Head of caudate nucleus (tissue), 42 donors: ENCODE measurements at regions not wholly inside any gene's neighbourhood (a gene's known extent, or its start where the extent isn't known, plus 50 kb on each side); places are given as distances from the start of the nearest gene placed in this dataset.
A peak's percentile ranks its signal among the peaks of the same experiment; 100 is the strongest.
"Not testable (repeated sequence)": the region's sequence is repeated elsewhere in the genome, so short reads cannot be mapped to it uniquely, and the experiment has no call there.

Source experiments
- DNase-seq, 42 donors: peaks; one replicate each; pipeline versions ENCODE4 v3.0.0 to v3.0.0-alpha.2; 2020 to 2021; ENCODE audit warnings: mixed read lengths in 7 of 42
- intact Hi-C: fragments of 100-400 bp; cut with DNase I; formaldehyde crosslinking; loops from one replicate; pipeline ENCODE4 v1.15.0; 2022

- intact Hi-C loops: not testable (repeated sequence)
Measured at GRCh38 chr16:18725321-18725720, 64.8 kb downstream of the RPS15A start.

GRCh38 chr16:18719978-18720377 is 70.2 kb downstream of the RPS15A start:
- DNase-seq: not testable (repeated sequence)

More at GRCh38 chr16:18725321-18725720, 64.8 kb downstream of the RPS15A start:
- DNase-seq: not testable (repeated sequence)

GRCh38 chr16:18712580-18712979 is 77.6 kb downstream of the RPS15A start:
- intact Hi-C loops, DNase-seq: not testable (repeated sequence)

More at GRCh38 chr16:18719978-18720377, 70.2 kb downstream of the RPS15A start:
- intact Hi-C loops: not testable (repeated sequence)

GRCh38 chr16:18710659-18711058 is 79.5 kb downstream of the RPS15A start:
- intact Hi-C loops, DNase-seq: not testable (repeated sequence)

- intact Hi-C loops, DNase-seq: not testable (repeated sequence)
Measured at GRCh38 chr16:18701239-18701638, 88.9 kb downstream of the RPS15A start.

- DNase-seq, intact Hi-C loops: not testable (repeated sequence)
Measured at GRCh38 chr16:18696029-18696428, 94.1 kb downstream of the RPS15A start.

- intact Hi-C loops, DNase-seq: not testable (repeated sequence)
Measured at GRCh38 chr16:18686079-18686968, 103.8 kb downstream of the RPS15A start.

- intact Hi-C loops, DNase-seq: not testable (repeated sequence)
Measured at GRCh38 chr16:18645784-18646183, 83.9 kb upstream of the NOMO2 start.

- intact Hi-C loops: not testable (repeated sequence)
Measured at GRCh38 chr16:18636928-18637327, 75.0 kb upstream of the NOMO2 start.

GRCh38 chr16:18636148-18636547 is 74.3 kb upstream of the NOMO2 start:
- DNase-seq, intact Hi-C loops: not testable (repeated sequence)

More at GRCh38 chr16:18636928-18637327, 75.0 kb upstream of the NOMO2 start:
- not testable (repeated sequence) for DNase-seq

- DNase-seq, intact Hi-C loops: not testable (repeated sequence)
Measured at GRCh38 chr16:18634981-18635380, 73.1 kb upstream of the NOMO2 start.

GRCh38 chr16:18631713-18632112 is 69.8 kb upstream of the NOMO2 start:
- DNase-seq, intact Hi-C loops: not testable (repeated sequence)

- DNase-seq: peak in 35 of 42 donors; percentile 6 to 75 (median 39)
- intact Hi-C loops: not testable (repeated sequence)
Measured at GRCh38 chr16:18616993-18617392, 55.1 kb upstream of the NOMO2 start.

- intact Hi-C loops, DNase-seq: not testable (repeated sequence)
Measured at GRCh38 chr16:18616137-18616755, 54.3 kb upstream of the NOMO2 start.
